AG09319 (cell line): ENCODE measurements at regions not wholly inside any gene's neighbourhood (a gene's known extent, or its start where the extent isn't known, plus 50 kb on each side); places are given as distances from the start of the nearest gene placed in this dataset.

ENCODE experiments used
- DNase-seq: peaks from one replicate; pipeline ENCODE4 v3.0.0-alpha.2; 2010; ENCODE audit warnings: low read depth; ENCODE audit errors: extremely low read depth
- CTCF ChIP-seq: IDR thresholded peaks from 2 replicates; pipeline ENCODE4 v1.5.1; 2011; ENCODE audit warnings: low read depth, mild to moderate bottlenecking, inconsistent platforms, low read length, moderate library complexity

- no peak for TF ChIP-seq CTCF
- DNase-seq: no peak
These were observed 160.1 kb downstream of the MFSD1 start for GRCh38 chr3:158961911-158962310.

- DNase-seq: no peak
- no peak for TF ChIP-seq CTCF
These were observed 168.2 kb downstream of the MFSD1 start for GRCh38 chr3:158970006-158970405.

GRCh38 chr3:158974904-158975303 lies 173.1 kb downstream of the MFSD1 start:
- no peak for DNase-seq
- no peak for TF ChIP-seq CTCF

- no peak for TF ChIP-seq CTCF
- DNase-seq: no peak
These were observed 175.1 kb downstream of the MFSD1 start for GRCh38 chr3:158976966-158977365.

GRCh38 chr3:158977497-158977896 lies 175.6 kb downstream of the MFSD1 start:
- no peak for DNase-seq
- no peak for TF ChIP-seq CTCF

GRCh38 chr3:158983216-158984099 lies 181.6 kb downstream of the MFSD1 start:
- no peak for DNase-seq
- TF ChIP-seq CTCF: no peak

- no peak for DNase-seq
- TF ChIP-seq CTCF: no peak
These were observed 189.4 kb downstream of the MFSD1 start for GRCh38 chr3:158991146-158991705.
